ENCODE measurements at regions not wholly inside any gene's neighbourhood (a gene's known extent, or its start where the extent isn't known, plus 50 kb on each side); places are given as distances from the start of the nearest gene placed in this dataset.

GRCh38 chr5:56375011-56375410 lies 141.9 kb upstream of the ANKRD55 start:
- no peak for TF ChIP-seq EZH2 (IDR thresholded peaks at IDR 0.05; ENCODE audit: borderline replicate concordance, insufficient read depth, low read length, poor library complexity, severe bottlenecking)
- TF ChIP-seq, protein P1, sequence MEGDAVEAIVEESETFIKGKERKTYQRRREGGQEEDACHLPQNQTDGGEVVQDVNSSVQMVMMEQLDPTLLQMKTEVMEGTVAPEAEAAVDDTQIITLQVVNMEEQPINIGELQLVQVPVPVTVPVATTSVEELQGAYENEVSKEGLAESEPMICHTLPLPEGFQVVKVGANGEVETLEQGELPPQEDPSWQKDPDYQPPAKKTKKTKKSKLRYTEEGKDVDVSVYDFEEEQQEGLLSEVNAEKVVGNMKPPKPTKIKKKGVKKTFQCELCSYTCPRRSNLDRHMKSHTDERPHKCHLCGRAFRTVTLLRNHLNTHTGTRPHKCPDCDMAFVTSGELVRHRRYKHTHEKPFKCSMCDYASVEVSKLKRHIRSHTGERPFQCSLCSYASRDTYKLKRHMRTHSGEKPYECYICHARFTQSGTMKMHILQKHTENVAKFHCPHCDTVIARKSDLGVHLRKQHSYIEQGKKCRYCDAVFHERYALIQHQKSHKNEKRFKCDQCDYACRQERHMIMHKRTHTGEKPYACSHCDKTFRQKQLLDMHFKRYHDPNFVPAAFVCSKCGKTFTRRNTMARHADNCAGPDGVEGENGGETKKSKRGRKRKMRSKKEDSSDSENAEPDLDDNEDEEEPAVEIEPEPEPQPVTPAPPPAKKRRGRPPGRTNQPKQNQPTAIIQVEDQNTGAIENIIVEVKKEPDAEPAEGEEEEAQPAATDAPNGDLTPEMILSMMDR (IDR thresholded peaks at IDR 0.05; ENCODE audit: poor library complexity, severe bottlenecking), result no peak
